ENCODE measurements at regions not wholly inside any gene's neighbourhood (a gene's known extent, or its start where the extent isn't known, plus 50 kb on each side); places are given as distances from the start of the nearest gene placed in this dataset.

- no peak for TF ChIP-seq CTCF (conservative IDR thresholded peaks at IDR 0.05)
- H3K27ac ChIP-seq = no peak overlapping the region
These were observed 89.0 kb upstream of the SLC7A1 start for GRCh38 chr13:29684441-29684840.

- no peak overlapping the region for H3K27ac ChIP-seq
- TF ChIP-seq CTCF (conservative IDR thresholded peaks at IDR 0.05) = no peak
These were observed 87.6 kb upstream of the SLC7A1 start for GRCh38 chr13:29683041-29683440.

GRCh38 chr13:29681864-29682263 is 86.4 kb upstream of the SLC7A1 start:
- no peak for TF ChIP-seq CTCF (conservative IDR thresholded peaks at IDR 0.05)

GRCh38 chr13:29679396-29680053 is 84.0 kb upstream of the SLC7A1 start:
- 0 out of 2 replicates have a peak, but pooled peaks have one; percentile 5 for TF ChIP-seq CTCF (conservative IDR thresholded peaks at IDR 0.05)
- H3K27ac ChIP-seq = no peak overlapping the region

More at GRCh38 chr13:29681864-29682263, 86.4 kb upstream of the SLC7A1 start:
- no peak overlapping the region for H3K27ac ChIP-seq

DNA sequence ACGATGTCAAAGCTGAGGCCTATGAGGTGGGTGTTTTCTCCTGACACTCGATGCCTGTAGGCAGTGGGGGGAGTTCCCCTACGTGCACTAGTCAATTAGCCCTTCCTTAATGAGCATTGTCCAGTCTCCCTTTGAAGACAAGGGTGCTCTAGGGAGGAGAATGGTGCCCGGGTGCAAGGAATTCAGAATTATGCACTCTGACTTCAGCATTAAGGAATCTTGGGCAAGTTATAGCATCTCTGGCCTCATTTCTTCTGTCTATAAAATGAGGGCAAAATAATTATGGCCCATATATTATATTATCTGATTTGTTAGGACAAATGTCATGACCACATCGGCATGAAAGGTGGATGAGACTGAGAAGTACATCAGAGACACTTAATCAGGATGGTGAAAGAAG is 82.1 kb upstream of the SLC7A1 start:
- TF ChIP-seq CTCF (conservative IDR thresholded peaks at IDR 0.05) = no peak
- H3K27ac ChIP-seq = no peak overlapping the region

GRCh38 chr13:29676941-29677452 is 81.5 kb upstream of the SLC7A1 start:
- 0 out of 2 replicates have a peak, but pooled peaks have one; percentile 6 for TF ChIP-seq CTCF (conservative IDR thresholded peaks at IDR 0.05)

DNA sequence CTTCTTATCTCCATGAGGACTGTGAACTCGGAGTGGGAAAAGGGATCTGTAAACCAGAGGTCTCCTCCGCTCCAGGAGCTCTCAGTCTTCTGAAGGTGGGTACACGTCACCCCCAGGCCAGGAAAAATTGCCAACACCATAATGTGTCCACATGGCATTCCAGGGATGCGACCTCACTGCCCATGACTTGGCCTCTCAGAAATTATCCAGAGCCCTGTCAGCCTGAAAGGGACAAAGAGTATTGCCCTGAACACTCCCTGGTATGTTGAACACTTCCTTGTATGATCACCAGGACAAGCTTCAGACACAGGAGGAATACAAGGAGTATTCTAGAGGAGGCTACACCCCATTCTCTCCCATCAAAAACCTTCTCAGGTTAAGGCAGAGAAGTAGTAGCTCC is 81.0 kb upstream of the SLC7A1 start:
- no peak for TF ChIP-seq CTCF (conservative IDR thresholded peaks at IDR 0.05)
- no peak overlapping the region for H3K27ac ChIP-seq

More at GRCh38 chr13:29676941-29677452, 81.5 kb upstream of the SLC7A1 start:
- no peak overlapping the region for H3K27ac ChIP-seq

Data from VCaP (cell line).